A549 (cell line): ENCODE measurements at regions not wholly inside any gene's neighbourhood (a gene's known extent, or its start where the extent isn't known, plus 50 kb on each side); places are given as distances from the start of the nearest gene placed in this dataset.

Source experiments
- EP300 ChIP-seq, 2 experiments: fragments of >200 bp; sonication (Bioruptor Twin); formaldehyde crosslinking; IDR thresholded peaks; 2 replicates in 1 of 2; 3 replicates in 1 of 2; pipeline ENCODE4 v1.6.1; 2016 to 2017
- POLR2A ChIP-seq: IDR thresholded peaks from 2 replicates; pipeline ENCODE4 v1.6.1; 2012; ENCODE audit warnings: mild to moderate bottlenecking, low read length
- TF ChIP-seq, protein P1 (sequence below): fragments of >200 bp; sonication (Bioruptor Twin); formaldehyde crosslinking; IDR thresholded peaks from 3 replicates; pipeline ENCODE4 v1.5.1; 2016

DNA sequence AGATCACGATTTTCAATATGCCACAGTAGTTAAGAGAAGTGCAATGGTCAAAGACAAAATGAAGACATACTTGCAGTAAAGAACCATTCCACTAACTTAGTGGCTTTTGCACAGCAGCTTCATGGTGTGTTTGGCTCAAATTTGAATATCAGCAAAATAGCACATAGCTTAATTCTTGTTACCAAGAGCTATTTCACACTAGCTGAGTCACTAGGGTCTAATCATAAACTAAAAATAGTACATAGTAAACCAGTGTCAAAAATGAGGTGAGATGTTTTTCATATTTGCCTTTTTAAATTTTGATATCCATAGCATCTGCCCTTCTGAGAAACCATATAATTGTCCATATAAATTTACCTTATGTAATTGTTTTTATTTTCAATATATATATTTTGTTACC lies 325.0 kb upstream of the LUZP2 start:
- TF ChIP-seq, protein P1, sequence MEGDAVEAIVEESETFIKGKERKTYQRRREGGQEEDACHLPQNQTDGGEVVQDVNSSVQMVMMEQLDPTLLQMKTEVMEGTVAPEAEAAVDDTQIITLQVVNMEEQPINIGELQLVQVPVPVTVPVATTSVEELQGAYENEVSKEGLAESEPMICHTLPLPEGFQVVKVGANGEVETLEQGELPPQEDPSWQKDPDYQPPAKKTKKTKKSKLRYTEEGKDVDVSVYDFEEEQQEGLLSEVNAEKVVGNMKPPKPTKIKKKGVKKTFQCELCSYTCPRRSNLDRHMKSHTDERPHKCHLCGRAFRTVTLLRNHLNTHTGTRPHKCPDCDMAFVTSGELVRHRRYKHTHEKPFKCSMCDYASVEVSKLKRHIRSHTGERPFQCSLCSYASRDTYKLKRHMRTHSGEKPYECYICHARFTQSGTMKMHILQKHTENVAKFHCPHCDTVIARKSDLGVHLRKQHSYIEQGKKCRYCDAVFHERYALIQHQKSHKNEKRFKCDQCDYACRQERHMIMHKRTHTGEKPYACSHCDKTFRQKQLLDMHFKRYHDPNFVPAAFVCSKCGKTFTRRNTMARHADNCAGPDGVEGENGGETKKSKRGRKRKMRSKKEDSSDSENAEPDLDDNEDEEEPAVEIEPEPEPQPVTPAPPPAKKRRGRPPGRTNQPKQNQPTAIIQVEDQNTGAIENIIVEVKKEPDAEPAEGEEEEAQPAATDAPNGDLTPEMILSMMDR: no peak
- TF ChIP-seq EP300 (IDR thresholded peaks at IDR 0.05): no peak
- no peak for TF ChIP-seq POLR2A
